MM.1S (cell line): ENCODE measurements at regions not wholly inside any gene's neighbourhood (a gene's known extent, or its start where the extent isn't known, plus 50 kb on each side); places are given as distances from the start of the nearest gene placed in this dataset.

Source experiments
- DNase-seq: peaks from one replicate; pipeline ENCODE4 v3.0.0-alpha.2; 2015
- H2AFZ ChIP-seq: fragments of 300-600 bp; sonication (generic); 2 replicates; pipeline ENCODE4 v1.6.0; 2016; ENCODE audit warnings: antibody characterized with exemption, low read length
- H3F3A ChIP-seq: fragments of 300-600 bp; sonication (generic); 2 replicates; pipeline ENCODE4 v1.6.1; 2016; ENCODE audit warnings: mild to moderate bottlenecking, antibody characterized with exemption, low read length, moderate library complexity, mixed read lengths; ENCODE audit not compliant: insufficient read depth
- H3K27ac ChIP-seq: fragments of 300-600 bp; sonication (generic); 2 replicates; pipeline ENCODE4 v1.5.1; 2016; ENCODE audit warnings: mild to moderate bottlenecking, low read length
- H3K27me3 ChIP-seq: fragments of 300-600 bp; sonication (generic); replicated peaks from 2 replicates; pipeline ENCODE4 v1.6.0; 2016; ENCODE audit warnings: low read length; ENCODE audit not compliant: insufficient read depth
- H3K36me3 ChIP-seq: fragments of 300-600 bp; sonication (generic); replicated peaks from 2 replicates; pipeline ENCODE4 v1.6.1; 2016; ENCODE audit warnings: mild to moderate bottlenecking, low read length, mixed read lengths; ENCODE audit not compliant: insufficient read depth
- H3K4me1 ChIP-seq: fragments of 300-600 bp; sonication (generic); 2 replicates; pipeline ENCODE4 v1.6.1; 2016; ENCODE audit warnings: low read length, mixed read lengths
- H3K4me2 ChIP-seq: fragments of 300-600 bp; sonication (generic); 2 replicates; pipeline ENCODE4 v1.6.0; 2016; ENCODE audit warnings: low read depth, low read length
- H3K4me3 ChIP-seq: fragments of 300-600 bp; sonication (generic); 2 replicates; pipeline ENCODE4 v1.5.1; 2016; ENCODE audit warnings: low read length, mixed read lengths
- H3K79me2 ChIP-seq: fragments of 300-600 bp; sonication (generic); 2 replicates; pipeline ENCODE4 v1.6.1; 2016; ENCODE audit warnings: mixed run types, low read length, mixed read lengths
- H3K9ac ChIP-seq: fragments of 300-600 bp; sonication (generic); 2 replicates; pipeline ENCODE4 v1.6.1; 2016; ENCODE audit warnings: low read length, mixed read lengths
- H3K9me2 ChIP-seq: fragments of 300-600 bp; sonication (generic); replicated peaks from 2 replicates; pipeline ENCODE4 v1.6.1; 2016; ENCODE audit warnings: mild to moderate bottlenecking, low read length, mixed read lengths; ENCODE audit not compliant: insufficient read depth
- H3K9me3 ChIP-seq: fragments of 300-600 bp; sonication (generic); replicated peaks from 2 replicates; pipeline ENCODE4 v1.6.1; 2016; ENCODE audit warnings: mild to moderate bottlenecking, low read length, mixed read lengths; ENCODE audit not compliant: insufficient read depth
- H4K20me1 ChIP-seq: fragments of 300-600 bp; sonication (generic); 2 replicates; pipeline ENCODE4 v1.6.1; 2016; ENCODE audit warnings: mild to moderate bottlenecking, low read length, moderate library complexity, mixed read lengths; ENCODE audit not compliant: insufficient read depth
- EZH2 ChIP-seq: fragments of 300-600 bp; sonication (generic); optimal IDR thresholded peaks from 2 replicates; pipeline ENCODE3; 2017; ENCODE audit warnings: low read depth, mild to moderate bottlenecking, antibody characterized with exemption, low read length, mixed read lengths
- EZH2phosphoT487 ChIP-seq: fragments of 300-600 bp; sonication (generic); IDR thresholded peaks from 2 replicates; pipeline ENCODE4 v1.6.1; 2018; ENCODE audit warnings: antibody characterized with exemption, low read length
- TF ChIP-seq, protein P1 (sequence below): fragments of 300-600 bp; sonication (generic); IDR thresholded peaks from 2 replicates; pipeline ENCODE4 v1.5.1; 2016; ENCODE audit warnings: antibody characterized with exemption, low read length, mixed read lengths

- H3K27me3 ChIP-seq, result peaks cover 5% of the 10 kb centered on the region; the same call in 1 of the 2 replicates
- no peaks in the 10 kb centered on the region for H3K79me2 ChIP-seq
- no peak overlapping the region for H3K27ac ChIP-seq
- TF ChIP-seq EZH2 (no peak), EZH2phosphoT487 (no peak)
- TF ChIP-seq, protein P1, sequence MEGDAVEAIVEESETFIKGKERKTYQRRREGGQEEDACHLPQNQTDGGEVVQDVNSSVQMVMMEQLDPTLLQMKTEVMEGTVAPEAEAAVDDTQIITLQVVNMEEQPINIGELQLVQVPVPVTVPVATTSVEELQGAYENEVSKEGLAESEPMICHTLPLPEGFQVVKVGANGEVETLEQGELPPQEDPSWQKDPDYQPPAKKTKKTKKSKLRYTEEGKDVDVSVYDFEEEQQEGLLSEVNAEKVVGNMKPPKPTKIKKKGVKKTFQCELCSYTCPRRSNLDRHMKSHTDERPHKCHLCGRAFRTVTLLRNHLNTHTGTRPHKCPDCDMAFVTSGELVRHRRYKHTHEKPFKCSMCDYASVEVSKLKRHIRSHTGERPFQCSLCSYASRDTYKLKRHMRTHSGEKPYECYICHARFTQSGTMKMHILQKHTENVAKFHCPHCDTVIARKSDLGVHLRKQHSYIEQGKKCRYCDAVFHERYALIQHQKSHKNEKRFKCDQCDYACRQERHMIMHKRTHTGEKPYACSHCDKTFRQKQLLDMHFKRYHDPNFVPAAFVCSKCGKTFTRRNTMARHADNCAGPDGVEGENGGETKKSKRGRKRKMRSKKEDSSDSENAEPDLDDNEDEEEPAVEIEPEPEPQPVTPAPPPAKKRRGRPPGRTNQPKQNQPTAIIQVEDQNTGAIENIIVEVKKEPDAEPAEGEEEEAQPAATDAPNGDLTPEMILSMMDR, result no peak
- no peaks in the 10 kb centered on the region for H3K9me3 ChIP-seq
- no peaks in the 10 kb centered on the region for H4K20me1 ChIP-seq
- no peak overlapping the region for H3K4me2 ChIP-seq
- H3K4me3 ChIP-seq, result no peak overlapping the region
- no peaks in the 10 kb centered on the region for H3F3A ChIP-seq
- no peak overlapping the region for H3K9ac ChIP-seq
- no peaks in the 10 kb centered on the region for H3K4me1 ChIP-seq
- no peak for DNase-seq
- no peaks in the 10 kb centered on the region for H3K9me2 ChIP-seq
- no peaks in the 10 kb centered on the region for H3K36me3 ChIP-seq
- H2AFZ ChIP-seq, result no peak overlapping the region
These were observed 488.9 kb downstream of the PTPRU start for GRCh38 chr1:29725262-29725661.

DNA sequence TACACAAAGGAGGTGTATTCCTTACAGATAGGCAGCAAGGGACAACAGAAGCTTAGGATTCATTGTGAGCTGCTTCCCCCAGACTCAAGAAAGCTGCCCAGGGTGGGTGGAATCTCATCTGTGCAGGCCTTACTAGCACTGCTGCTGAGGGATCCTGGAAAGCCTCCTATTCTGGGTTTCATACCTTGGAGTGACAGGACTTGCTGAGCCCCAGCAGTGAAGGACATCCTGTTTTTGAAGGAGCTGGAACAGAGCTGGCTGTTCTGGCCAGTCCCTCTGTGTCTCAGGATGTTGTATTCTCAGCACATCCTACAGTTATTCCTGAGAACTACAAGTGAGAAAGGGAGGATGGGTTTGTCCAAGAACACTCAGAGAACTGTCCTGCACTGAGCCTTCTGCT lies 486.3 kb downstream of the PTPRU start:
- no peak for DNase-seq
- H3K9me2 ChIP-seq, result no peaks in the 10 kb centered on the region
- H2AFZ ChIP-seq, result no peak overlapping the region
- no peak overlapping the region for H3K9ac ChIP-seq
- H3K4me2 ChIP-seq, result no peak overlapping the region
- no peaks in the 10 kb centered on the region for H3K4me1 ChIP-seq
- no peaks in the 10 kb centered on the region; the same call in 1 of the 2 replicates for H3K27me3 ChIP-seq
- H3K4me3 ChIP-seq, result no peak overlapping the region
- H3K27ac ChIP-seq, result no peak overlapping the region
- H3K9me3 ChIP-seq, result no peaks in the 10 kb centered on the region
- H3K79me2 ChIP-seq, result no peaks in the 10 kb centered on the region
- TF ChIP-seq EZH2phosphoT487 (no peak), EZH2 (no peak)
- TF ChIP-seq, protein P1, result no peak
- no peaks in the 10 kb centered on the region for H4K20me1 ChIP-seq
- H3K36me3 ChIP-seq, result no peaks in the 10 kb centered on the region
- no peaks in the 10 kb centered on the region for H3F3A ChIP-seq

DNA sequence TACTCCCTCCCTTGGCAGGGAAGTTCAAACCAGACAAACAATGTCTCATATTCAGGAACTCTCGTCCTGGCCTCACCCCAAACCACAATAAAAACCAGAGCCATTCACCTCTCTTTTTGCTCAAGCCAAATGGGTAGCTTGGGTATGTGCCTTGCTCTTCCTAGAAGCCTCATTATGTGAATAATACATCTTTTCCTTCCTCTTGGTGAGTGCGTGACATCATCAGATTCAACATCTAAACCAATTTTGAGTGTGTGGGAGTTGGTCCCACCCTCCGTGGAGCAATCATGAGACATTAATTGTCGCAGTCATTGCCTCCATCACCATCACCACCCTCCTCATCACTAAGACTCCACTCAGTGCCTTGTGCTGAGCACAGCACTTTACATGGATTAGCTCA lies 482.9 kb downstream of the PTPRU start:
- H3K4me1 ChIP-seq, result no peaks in the 10 kb centered on the region
- H3F3A ChIP-seq, result no peaks in the 10 kb centered on the region
- no peak overlapping the region for H3K9ac ChIP-seq
- no peak for DNase-seq
- H3K4me3 ChIP-seq, result no peak overlapping the region
- no peaks in the 10 kb centered on the region for H3K9me2 ChIP-seq
- H3K36me3 ChIP-seq, result no peaks in the 10 kb centered on the region
- no peaks in the 10 kb centered on the region for H4K20me1 ChIP-seq
- no peak overlapping the region for H2AFZ ChIP-seq
- no peaks in the 10 kb centered on the region for H3K9me3 ChIP-seq
- H3K27ac ChIP-seq, result no peak overlapping the region
- peaks cover 8% of the 10 kb centered on the region; the same call in 1 of the 2 replicates for H3K27me3 ChIP-seq
- H3K4me2 ChIP-seq, result no peak overlapping the region
- TF ChIP-seq, protein P1, result no peak
- no peak for TF ChIP-seq EZH2
- no peak for TF ChIP-seq EZH2phosphoT487
- no peaks in the 10 kb centered on the region for H3K79me2 ChIP-seq
